ENCODE measurements at regions not wholly inside any gene's neighbourhood (a gene's known extent, or its start where the extent isn't known, plus 50 kb on each side); places are given as distances from the start of the nearest gene placed in this dataset.

GRCh38 chr3:101989578-101990200 is 140.4 kb downstream of the NFKBIZ start:
- Histone ChIP-seq H3K9me3 (no peaks in the 10 kb centered on the region), H3K36me3 (no peaks in the 10 kb centered on the region), H3K27me3 (no peaks in the 10 kb centered on the region), H3K4me1 (no peaks in the 10 kb centered on the region), H3K4me3 (no peak overlapping the region), H3K27ac (no peak overlapping the region)
- TF ChIP-seq CTCF (IDR thresholded peaks at IDR 0.05) (no peak), POLR2A (IDR thresholded peaks at IDR 0.05) (no peak), POLR2AphosphoS5 (IDR thresholded peaks at IDR 0.05; ENCODE audit: insufficient read depth in 1 of 2, low read depth in 1 of 2) (no peak)
- no peak for DNase-seq (ENCODE audit: extremely low spot score in 2 of 2)
- intact Hi-C loops (cut with DNase I) = no loop called here

GRCh38 chr3:101992863-101993262 is 143.5 kb downstream of the NFKBIZ start:
- TF ChIP-seq POLR2A (IDR thresholded peaks at IDR 0.05) (no peak), CTCF (IDR thresholded peaks at IDR 0.05) (no peak), POLR2AphosphoS5 (IDR thresholded peaks at IDR 0.05; ENCODE audit: insufficient read depth in 1 of 2, low read depth in 1 of 2) (no peak)
- no peaks in the 10 kb centered on the region for H3K36me3 ChIP-seq
- intact Hi-C loops (cut with DNase I) = no loop called here
- no peak for DNase-seq (ENCODE audit: extremely low spot score in 2 of 2)
- H3K27ac ChIP-seq = no peak overlapping the region
- no peak overlapping the region for H3K4me3 ChIP-seq
- no peaks in the 10 kb centered on the region for H3K4me1 ChIP-seq
- no peaks in the 10 kb centered on the region for H3K27me3 ChIP-seq
- no peaks in the 10 kb centered on the region for H3K9me3 ChIP-seq

- Histone ChIP-seq H3K4me1 (no peaks in the 10 kb centered on the region), H3K27me3 (no peaks in the 10 kb centered on the region), H3K4me3 (no peak overlapping the region), H3K27ac (no peak overlapping the region), H3K9me3 (no peaks in the 10 kb centered on the region), H3K36me3 (no peaks in the 10 kb centered on the region)
- intact Hi-C loops (cut with DNase I) = no loop called here
- no peak for TF ChIP-seq POLR2A (IDR thresholded peaks at IDR 0.05)
- TF ChIP-seq CTCF (IDR thresholded peaks at IDR 0.05) = no peak
- peak in 1 of 2 donors; percentile 69 for TF ChIP-seq POLR2AphosphoS5 (IDR thresholded peaks at IDR 0.05; ENCODE audit: insufficient read depth in 1 of 2, low read depth in 1 of 2)
- DNase-seq (ENCODE audit: extremely low spot score in 2 of 2) = no peak
Measured at GRCh38 chr3:101994386-101994785, 145.1 kb downstream of the NFKBIZ start.

GRCh38 chr3:101995371-101996046 is 146.2 kb downstream of the NFKBIZ start:
- no peak for DNase-seq (ENCODE audit: extremely low spot score in 2 of 2)
- no peaks in the 10 kb centered on the region for H3K4me1 ChIP-seq
- H3K9me3 ChIP-seq = no peaks in the 10 kb centered on the region
- no peaks in the 10 kb centered on the region for H3K36me3 ChIP-seq
- intact Hi-C loops (cut with DNase I) = no loop called here
- no peak overlapping the region for H3K4me3 ChIP-seq
- TF ChIP-seq POLR2AphosphoS5 (IDR thresholded peaks at IDR 0.05; ENCODE audit: insufficient read depth in 1 of 2, low read depth in 1 of 2) (no peak), POLR2A (IDR thresholded peaks at IDR 0.05) (no peak), CTCF (IDR thresholded peaks at IDR 0.05) (no peak)
- no peaks in the 10 kb centered on the region for H3K27me3 ChIP-seq
- no peak overlapping the region for H3K27ac ChIP-seq

GRCh38 chr3:101996832-101997231 is 147.5 kb downstream of the NFKBIZ start:
- H3K9me3 ChIP-seq = no peaks in the 10 kb centered on the region

More at GRCh38 chr3:101996832-101997231, 147.5 kb downstream of the NFKBIZ start:
- DNase-seq (ENCODE audit: extremely low spot score in 2 of 2) = no peak
- H3K36me3 ChIP-seq = no peaks in the 10 kb centered on the region
- H3K4me3 ChIP-seq = no peak overlapping the region
- H3K27me3 ChIP-seq = no peaks in the 10 kb centered on the region
- no peak for TF ChIP-seq CTCF (IDR thresholded peaks at IDR 0.05)
- no peak for TF ChIP-seq POLR2A (IDR thresholded peaks at IDR 0.05)
- no peak for TF ChIP-seq POLR2AphosphoS5 (IDR thresholded peaks at IDR 0.05; ENCODE audit: insufficient read depth in 1 of 2, low read depth in 1 of 2)
- intact Hi-C loops (cut with DNase I) = no loop called here
- no peaks in the 10 kb centered on the region for H3K4me1 ChIP-seq
- H3K27ac ChIP-seq = no peak overlapping the region
